ENCODE measurements at regions not wholly inside any gene's neighbourhood (a gene's known extent, or its start where the extent isn't known, plus 50 kb on each side); places are given as distances from the start of the nearest gene placed in this dataset.

DNA sequence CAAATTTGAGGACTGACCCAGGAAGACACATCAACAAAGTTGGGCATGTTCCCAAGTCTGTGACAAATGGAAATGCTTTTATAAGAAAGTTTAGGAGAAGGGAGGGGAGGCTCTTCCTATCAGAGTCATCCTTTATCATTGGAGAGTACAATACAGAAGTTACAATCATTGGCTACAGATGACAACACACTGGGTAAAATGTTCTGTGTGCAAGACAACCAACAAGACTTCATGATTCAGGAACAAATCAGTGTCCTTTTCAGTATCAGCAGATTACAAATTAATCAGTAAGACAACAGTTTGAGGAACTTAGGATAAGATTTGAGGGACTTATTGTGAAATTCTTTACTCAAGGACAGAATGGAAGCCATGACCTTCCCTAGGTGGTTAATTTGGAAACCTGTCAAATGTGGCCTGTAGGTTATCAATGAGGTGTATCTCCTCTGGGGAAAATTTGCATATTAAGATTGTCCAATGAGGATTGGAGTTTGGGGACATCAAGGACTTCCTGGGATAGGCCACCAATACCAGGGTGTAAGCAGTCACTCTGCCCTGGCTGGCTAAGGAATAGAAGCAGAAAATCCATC is 274.4 kb upstream of the RORA start (continued):
- TF ChIP-seq, protein P1, sequence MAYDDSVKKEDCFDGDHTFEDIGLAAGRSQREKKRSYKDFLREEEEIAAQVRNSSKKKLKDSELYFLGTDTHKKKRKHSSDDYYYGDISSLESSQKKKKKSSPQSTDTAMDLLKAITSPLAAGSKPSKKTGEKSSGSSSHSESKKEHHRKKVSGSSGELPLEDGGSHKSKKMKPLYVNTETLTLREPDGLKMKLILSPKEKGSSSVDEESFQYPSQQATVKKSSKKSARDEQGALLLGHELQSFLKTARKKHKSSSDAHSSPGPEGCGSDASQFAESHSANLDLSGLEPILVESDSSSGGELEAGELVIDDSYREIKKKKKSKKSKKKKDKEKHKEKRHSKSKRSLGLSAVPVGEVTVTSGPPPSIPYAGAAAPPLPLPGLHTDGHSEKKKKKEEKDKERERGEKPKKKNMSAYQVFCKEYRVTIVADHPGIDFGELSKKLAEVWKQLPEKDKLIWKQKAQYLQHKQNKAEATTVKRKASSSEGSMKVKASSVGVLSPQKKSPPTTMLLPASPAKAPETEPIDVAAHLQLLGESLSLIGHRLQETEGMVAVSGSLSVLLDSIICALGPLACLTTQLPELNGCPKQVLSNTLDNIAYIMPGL (CRISPR knock-in tag; IDR thresholded peaks at IDR 0.05), result no peak
- TF ChIP-seq BMI1 (IDR thresholded peaks at IDR 0.05; ENCODE audit: low read length), result no peak
- TF ChIP-seq GTF2F1 (IDR thresholded peaks at IDR 0.05; ENCODE audit: low read depth, low read length), result no peak
- no peak for TF ChIP-seq PCBP2 (IDR thresholded peaks at IDR 0.05; ENCODE audit: low read depth, low read length, poor library complexity, severe bottlenecking)
- TF ChIP-seq SREBF1 (IDR thresholded peaks at IDR 0.05; ENCODE audit: borderline replicate concordance, low read depth, low read length), result no peak
- TF ChIP-seq ZNF212 (CRISPR knock-in tag; IDR thresholded peaks at IDR 0.05), result no peak
- TF ChIP-seq JUND (IDR thresholded peaks at IDR 0.05; ENCODE audit: borderline replicate concordance, low read depth, low read length), result no peak
- no peak for TF ChIP-seq JUND (tag; IDR thresholded peaks at IDR 0.05; ENCODE audit: borderline replicate concordance, low read depth, low read length)
- no peak for TF ChIP-seq DMBX1 (CRISPR knock-in tag; IDR thresholded peaks at IDR 0.05; ENCODE audit: borderline replicate concordance)
- TF ChIP-seq ZNF695 (CRISPR knock-in tag; IDR thresholded peaks at IDR 0.05), result no peak
- TF ChIP-seq BCL6 (CRISPR knock-in tag; IDR thresholded peaks at IDR 0.05), result no peak
- no peak for TF ChIP-seq NR2C1 (IDR thresholded peaks at IDR 0.05)
- no peak for TF ChIP-seq NR2C1 (tag; IDR thresholded peaks at IDR 0.05)
- TF ChIP-seq E2F3 (CRISPR knock-in tag; IDR thresholded peaks at IDR 0.05), result no peak

Data from K562 (cell line).